Caco-2 (cell line): ENCODE measurements at regions not wholly inside any gene's neighbourhood (a gene's known extent, or its start where the extent isn't known, plus 50 kb on each side); places are given as distances from the start of the nearest gene placed in this dataset.

Experiments
- BruUV-seq: library from RNA; stranded (reverse); fragments of 400-500 nt; replicated peaks from 2 replicates; lab custom pipeline; 2021; lab: Mats Ljungman, UMichigan
- CTCF ChIA-PET: fragments of 300-600 bp; sonication (Branson Sonifier 250); formaldehyde crosslinking; loops from one replicate; lab custom pipeline; 2022; ENCODE audit warnings: antibody characterized with exemption; lab: Charles Lee
- POLR2A ChIA-PET: fragments of 300-600 bp; sonication (Branson Sonifier 250); formaldehyde crosslinking; loops from one replicate; lab custom pipeline; 2022; ENCODE audit warnings: antibody characterized with exemption; lab: Charles Lee
- DNase-seq, 2 experiments: peaks; one replicate each; pipeline versions ENCODE4 v3.0.0 to v3.0.0-alpha.2; 2020 to 2022
- H3K27me3 ChIP-seq: replicated peaks from 2 replicates; pipeline ENCODE4 v1.6.0; 2011; ENCODE audit warnings: low read length; ENCODE audit not compliant: control insufficient read depth, insufficient read depth
- H3K36me3 ChIP-seq: 2 replicates; pipeline ENCODE4 v1.5.1; 2011; ENCODE audit warnings: low read length; ENCODE audit not compliant: control insufficient read depth, insufficient read depth
- H3K4me1 ChIP-seq: fragments of 250-450 bp; sonication (Bioruptor Pico); 2 replicates; pipeline ENCODE4 v1.5.1; 2020; ENCODE audit warnings: mild to moderate bottlenecking
- H3K4me3 ChIP-seq: 2 replicates; pipeline ENCODE4 v1.5.1; 2011; ENCODE audit warnings: low read depth, mild to moderate bottlenecking, control low read depth, low read length
- H3K9me3 ChIP-seq: fragments of 250-450 bp; sonication (Bioruptor Pico); 2 replicates; pipeline ENCODE4 v1.5.1; 2020; ENCODE audit warnings: mild to moderate bottlenecking, moderate library complexity
- H3K27ac Mint-ChIP-seq: one replicate; pipeline ENCODE4 v1.8.0; 2022; ENCODE audit warnings: mixed read lengths; ENCODE audit not compliant: unreplicated experiment
- H3K27me3 Mint-ChIP-seq: one replicate; pipeline ENCODE4 v1.8.0; 2022; ENCODE audit warnings: mixed read lengths; ENCODE audit not compliant: insufficient read depth, unreplicated experiment
- H3K36me3 Mint-ChIP-seq: one replicate; pipeline ENCODE4 v1.8.0; 2022; ENCODE audit warnings: mild to moderate bottlenecking, mixed read lengths; ENCODE audit not compliant: insufficient read depth, unreplicated experiment
- H3K4me1 Mint-ChIP-seq: one replicate; pipeline ENCODE4 v1.8.0; 2022; ENCODE audit warnings: low read depth, mixed read lengths; ENCODE audit not compliant: unreplicated experiment
- H3K4me3 Mint-ChIP-seq: one replicate; pipeline ENCODE4 v1.8.0; 2022; ENCODE audit warnings: mild to moderate bottlenecking, moderate library complexity, mixed read lengths; ENCODE audit not compliant: unreplicated experiment
- H3K9me3 Mint-ChIP-seq: one replicate; pipeline ENCODE4 v1.8.0; 2022; ENCODE audit warnings: mixed read lengths; ENCODE audit not compliant: unreplicated experiment
- CTCF ChIP-seq, 2 experiments: fragments of 200-600 bp in 1 of 2; IDR thresholded peaks; 1 replicate in 1 of 2; 2 replicates in 1 of 2; pipeline versions ENCODE4 v1.5.1 to v1.8.0; 2011 to 2022; ENCODE audit warnings: antibody characterized with exemption in 1 of 2, control low read depth in 1 of 2, inconsistent platforms in 1 of 2, low read depth in 1 of 2, low read length in 1 of 2, mild to moderate bottlenecking in 1 of 2, moderate library complexity in 1 of 2; ENCODE audit not compliant: insufficient read depth in 1 of 2, severe bottlenecking in 1 of 2, unreplicated experiment in 1 of 2
- intact Hi-C: fragments of 100-400 bp; cut with micrococcal nuclease; formaldehyde crosslinking; loops from one replicate; pipeline ENCODE4 v1.10.0; 2022; ENCODE audit not compliant: unreplicated experiment

GRCh38 chr22:27452245-27452644 lies 349.3 kb downstream of the MN1 start:
- Histone ChIP-seq H3K4me3 (no peak overlapping the region), H3K27me3 (no peaks in the 10 kb centered on the region), H3K9me3 (no peaks in the 10 kb centered on the region), H3K36me3 (no peaks in the 10 kb centered on the region), H3K4me1 (no peaks in the 10 kb centered on the region)
- Mint-ChIP-seq H3K9me3 (no peaks in the 10 kb centered on the region), H3K36me3 (no peaks in the 10 kb centered on the region), H3K4me1 (no peaks in the 10 kb centered on the region), H3K27me3 (peaks cover 9% of the 10 kb centered on the region), H3K4me3 (no peak overlapping the region), H3K27ac (no peak overlapping the region)
- intact Hi-C loops, result no loop called here
- ChIA-PET POLR2A (no interaction called here), CTCF (no interaction called here)
- TF ChIP-seq CTCF (IDR thresholded peaks at IDR 0.05; ENCODE audit: insufficient read depth in 1 of 2, low read depth in 1 of 2, low read length in 1 of 2, severe bottlenecking in 1 of 2, unreplicated experiment in 1 of 2), result no peak
- no TSS peak for BruUV-seq
- no peak for DNase-seq

DNA sequence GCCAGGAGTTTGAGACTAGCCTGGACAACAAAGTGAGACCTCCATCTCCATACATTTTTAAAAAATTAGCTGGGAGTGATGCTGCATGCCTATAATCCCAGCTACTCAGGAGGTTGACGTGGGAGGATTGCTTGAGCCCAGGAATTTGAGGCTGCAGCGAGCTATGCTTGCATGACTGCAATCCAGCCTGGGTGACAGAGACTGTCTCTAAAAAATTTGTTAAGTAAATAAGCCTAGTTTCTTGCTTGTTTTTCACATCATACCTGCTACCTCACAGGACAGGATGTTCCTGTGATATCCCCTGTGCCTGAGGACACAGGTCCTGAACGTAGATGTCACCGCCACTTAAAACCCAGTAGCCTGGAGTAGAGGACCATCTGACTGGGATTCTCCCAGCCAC lies 348.6 kb downstream of the MN1 start:
- ChIA-PET POLR2A (no interaction called here), CTCF (no interaction called here)
- Mint-ChIP-seq H3K4me1 (no peaks in the 10 kb centered on the region), H3K36me3 (no peaks in the 10 kb centered on the region), H3K9me3 (no peaks in the 10 kb centered on the region), H3K27me3 (peaks cover 9% of the 10 kb centered on the region), H3K4me3 (no peak overlapping the region), H3K27ac (no peak overlapping the region)
- intact Hi-C loops, result no loop called here
- DNase-seq, result no peak
- Histone ChIP-seq H3K9me3 (no peaks in the 10 kb centered on the region), H3K4me1 (no peaks in the 10 kb centered on the region), H3K36me3 (no peaks in the 10 kb centered on the region), H3K4me3 (no peak overlapping the region), H3K27me3 (no peaks in the 10 kb centered on the region)
- no TSS peak for BruUV-seq
- TF ChIP-seq CTCF (IDR thresholded peaks at IDR 0.05; ENCODE audit: insufficient read depth in 1 of 2, low read depth in 1 of 2, low read length in 1 of 2, severe bottlenecking in 1 of 2, unreplicated experiment in 1 of 2), result no peak

GRCh38 chr22:27453725-27454124 lies 347.8 kb downstream of the MN1 start:
- H3K9me3 Mint-ChIP-seq, result no peaks in the 10 kb centered on the region
- no peak overlapping the region for H3K27ac Mint-ChIP-seq
- Histone ChIP-seq H3K4me1 (no peaks in the 10 kb centered on the region), H3K36me3 (no peaks in the 10 kb centered on the region), H3K4me3 (no peak overlapping the region), H3K27me3 (no peaks in the 10 kb centered on the region), H3K9me3 (no peaks in the 10 kb centered on the region)
- POLR2A ChIA-PET, result no interaction called here
- no peak for TF ChIP-seq CTCF (IDR thresholded peaks at IDR 0.05; ENCODE audit: insufficient read depth in 1 of 2, low read depth in 1 of 2, low read length in 1 of 2, severe bottlenecking in 1 of 2, unreplicated experiment in 1 of 2)
- CTCF ChIA-PET, result no interaction called here
- no peak overlapping the region for H3K4me3 Mint-ChIP-seq
- DNase-seq, result no peak
- no peaks in the 10 kb centered on the region for H3K36me3 Mint-ChIP-seq
- no TSS peak for BruUV-seq
- H3K27me3 Mint-ChIP-seq, result peaks cover 9% of the 10 kb centered on the region
- H3K4me1 Mint-ChIP-seq, result no peaks in the 10 kb centered on the region
- intact Hi-C loops, result no loop called here
